ENCODE measurements at regions not wholly inside any gene's neighbourhood (a gene's known extent, or its start where the extent isn't known, plus 50 kb on each side); places are given as distances from the start of the nearest gene placed in this dataset.

- Histone ChIP-seq H3K9me3 (no peaks in the 10 kb centered on the region), H3K27me3 (no peaks in the 10 kb centered on the region), H3K27ac (no peak overlapping the region), H3K4me3 (no peak overlapping the region), H3K36me3 (no peaks in the 10 kb centered on the region), H3K4me1 (no peaks in the 10 kb centered on the region)
- ATAC-seq (ENCODE audit: low FRiP score in 2 of 2) (no peak), DNase-seq (no peak)
- TF ChIP-seq POLR2AphosphoS5 (IDR thresholded peaks at IDR 0.05) (no peak), EP300 (IDR thresholded peaks at IDR 0.05) (no peak), POLR2A (IDR thresholded peaks at IDR 0.05) (no peak), CTCF (IDR thresholded peaks at IDR 0.05) (no peak)
These were observed 724.6 kb downstream of the UTRN start for GRCh38 chr6:145009711-145010110.

- Histone ChIP-seq H3K4me3 (no peak overlapping the region), H3K27ac (no peak overlapping the region), H3K36me3 (no peaks in the 10 kb centered on the region), H3K9me3 (no peaks in the 10 kb centered on the region), H3K4me1 (no peaks in the 10 kb centered on the region), H3K27me3 (no peaks in the 10 kb centered on the region)
- ATAC-seq (ENCODE audit: low FRiP score in 2 of 2) (no peak), DNase-seq (no peak)
- TF ChIP-seq POLR2A (IDR thresholded peaks at IDR 0.05) (no peak), POLR2AphosphoS5 (IDR thresholded peaks at IDR 0.05) (no peak), CTCF (IDR thresholded peaks at IDR 0.05) (no peak), EP300 (IDR thresholded peaks at IDR 0.05) (no peak)
- WGBS, 2 donors: 50 to 59% methylated on average over 5 of the region's 5 CpGs
These were observed 723.2 kb downstream of the EPM2A start for GRCh38 chr6:145012039-145012662.

- Histone ChIP-seq H3K27ac (no peak overlapping the region), H3K4me3 (no peak overlapping the region), H3K9me3 (no peaks in the 10 kb centered on the region), H3K27me3 (no peaks in the 10 kb centered on the region), H3K4me1 (no peaks in the 10 kb centered on the region), H3K36me3 (no peaks in the 10 kb centered on the region)
- DNase-seq (no peak), ATAC-seq (ENCODE audit: low FRiP score in 2 of 2) (peak; percentile 15 to 63)
- TF ChIP-seq EP300 (IDR thresholded peaks at IDR 0.05) (no peak), CTCF (IDR thresholded peaks at IDR 0.05) (no peak), POLR2AphosphoS5 (IDR thresholded peaks at IDR 0.05) (no peak), POLR2A (IDR thresholded peaks at IDR 0.05) (no peak)
- 89 to 95% methylated on average over 2 of the region's 2 CpGs for WGBS, 2 donors
These were observed 719.4 kb downstream of the EPM2A start for GRCh38 chr6:145015739-145016558.

- no peaks in the 10 kb centered on the region for H3K9me3 ChIP-seq
- no peak for ATAC-seq (ENCODE audit: low FRiP score in 2 of 2)
These were observed 718.3 kb downstream of the EPM2A start for GRCh38 chr6:145017051-145017450.

More at GRCh38 chr6:145017051-145017450, 718.3 kb downstream of the EPM2A start:
- H3K36me3 ChIP-seq: no peaks in the 10 kb centered on the region
- no peak for TF ChIP-seq EP300 (IDR thresholded peaks at IDR 0.05)
- no peak for TF ChIP-seq CTCF (IDR thresholded peaks at IDR 0.05)
- TF ChIP-seq POLR2A (IDR thresholded peaks at IDR 0.05): no peak
- TF ChIP-seq POLR2AphosphoS5 (IDR thresholded peaks at IDR 0.05): no peak
- no peak overlapping the region for H3K4me3 ChIP-seq
- no peaks in the 10 kb centered on the region for H3K4me1 ChIP-seq
- no peak for DNase-seq
- no peak overlapping the region for H3K27ac ChIP-seq
- no peaks in the 10 kb centered on the region for H3K27me3 ChIP-seq

Measured in upper lobe of left lung (tissue), 6 donors.